GM18907 (cell line): ENCODE measurements at regions not wholly inside any gene's neighbourhood (a gene's known extent, or its start where the extent isn't known, plus 50 kb on each side); places are given as distances from the start of the nearest gene placed in this dataset.
"Not testable (repeated sequence)": the region's sequence is repeated elsewhere in the genome, so short reads cannot be mapped to it uniquely, and the experiment has no call there.

Source experiments
- ATAC-seq: cut with Tn5 transposase; IDR thresholded peaks from one replicate; pipeline ENCODE4 v1.9.1; 2021; ENCODE audit warnings: mild to moderate bottlenecking, moderate library complexity; ENCODE audit not compliant: unreplicated experiment

DNA sequence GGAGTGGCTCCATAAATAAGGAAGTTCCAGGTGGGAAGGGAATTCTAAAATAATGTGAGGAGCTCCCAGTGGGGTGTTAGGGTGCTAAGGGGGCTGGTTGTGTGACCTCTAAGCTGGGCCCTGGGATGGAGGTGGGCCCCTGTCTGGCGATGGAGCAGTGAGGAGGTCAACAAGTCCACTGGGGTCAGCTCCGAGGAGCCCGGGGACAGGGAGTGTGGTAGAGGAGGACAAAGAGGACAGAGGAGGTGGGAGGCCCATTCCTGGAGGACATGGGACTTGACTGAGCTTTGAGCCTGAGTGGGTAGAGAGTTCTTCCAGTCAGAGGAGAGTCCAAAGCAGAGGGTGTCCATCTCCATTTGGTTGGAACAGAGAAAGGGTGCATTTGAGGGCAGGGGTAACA lies 390.2 kb downstream of the TSHZ3 start:
- ATAC-seq: no peak

DNA sequence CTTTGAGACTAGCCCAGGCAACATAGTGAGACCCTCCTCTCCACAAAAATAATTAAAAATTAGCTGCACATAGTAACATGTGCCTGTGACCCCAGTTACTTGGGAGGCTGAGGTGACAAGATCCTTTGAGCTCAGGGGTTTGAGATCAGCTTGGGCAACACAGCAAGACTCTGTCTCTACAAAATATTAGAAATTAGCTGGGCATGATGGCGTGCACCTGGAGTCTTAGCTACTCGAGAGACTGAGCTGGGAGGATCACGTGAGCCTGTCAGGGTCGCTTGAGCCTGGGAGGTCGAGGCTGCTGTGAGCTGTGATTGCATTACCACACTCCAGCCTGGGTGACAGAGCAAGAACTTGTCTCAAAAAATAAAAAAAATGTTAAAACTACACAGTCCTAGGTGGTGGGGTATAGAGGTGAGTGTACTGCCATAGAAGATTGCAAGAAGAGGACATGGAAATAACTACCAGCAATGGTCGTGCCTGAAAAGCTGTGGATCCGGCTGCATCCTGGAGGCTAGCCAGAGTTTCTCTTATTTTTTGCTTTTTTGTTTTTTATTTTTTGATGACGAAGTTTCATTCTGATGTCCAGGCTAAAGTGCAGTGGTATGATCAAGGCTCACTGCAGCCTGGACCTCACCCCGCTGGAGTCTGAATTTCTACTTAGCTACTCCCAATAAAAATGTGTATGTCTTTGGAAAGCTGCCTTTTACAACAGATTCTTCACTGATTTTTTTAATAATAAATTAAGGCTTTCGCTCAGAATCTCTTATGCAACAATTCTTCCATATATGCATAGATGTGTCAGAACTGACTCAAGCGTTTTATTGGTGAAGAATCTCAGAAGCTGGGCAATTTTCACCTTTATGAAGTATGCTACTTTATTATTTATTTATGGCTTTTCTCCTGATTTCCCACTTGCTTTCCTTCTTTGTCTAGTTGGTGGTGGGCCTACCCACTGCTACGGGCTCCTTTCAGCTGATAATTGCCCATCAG lies 393.8 kb downstream of the TSHZ3 start:
- ATAC-seq: no peak

DNA sequence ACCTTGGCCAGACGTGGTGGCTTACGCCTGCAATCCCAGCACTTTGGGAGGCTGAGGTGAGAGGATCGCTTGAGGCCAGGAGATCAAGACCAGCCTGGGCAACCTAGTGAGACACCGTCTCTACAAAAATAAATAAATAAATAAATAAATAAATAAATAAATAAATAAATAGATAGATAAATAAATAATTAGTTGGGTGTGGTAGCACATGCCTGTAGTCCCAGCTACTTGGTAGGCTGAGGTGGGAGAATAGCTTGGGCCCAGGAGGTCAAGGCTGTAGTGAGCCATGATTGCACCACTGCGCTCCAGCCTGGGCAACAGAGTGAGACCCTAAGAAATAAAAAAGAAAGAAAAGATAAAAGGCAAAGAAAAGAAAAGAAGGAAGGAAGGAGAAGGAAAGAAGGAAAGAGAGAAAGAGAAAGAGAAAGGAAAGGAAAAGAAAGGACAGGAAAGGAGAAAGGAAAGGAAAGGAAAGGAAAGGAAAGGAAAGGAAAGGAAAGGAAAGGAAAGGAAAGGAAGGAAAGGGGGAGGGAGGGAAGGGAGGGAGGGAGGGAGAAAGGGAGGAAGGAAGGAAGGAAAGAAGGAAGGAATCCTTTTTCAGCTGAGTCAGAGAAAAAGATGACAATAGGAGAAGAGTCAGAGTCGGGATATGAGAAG lies 404.8 kb downstream of the TSHZ3 start:
- not testable (repeated sequence) for ATAC-seq

DNA sequence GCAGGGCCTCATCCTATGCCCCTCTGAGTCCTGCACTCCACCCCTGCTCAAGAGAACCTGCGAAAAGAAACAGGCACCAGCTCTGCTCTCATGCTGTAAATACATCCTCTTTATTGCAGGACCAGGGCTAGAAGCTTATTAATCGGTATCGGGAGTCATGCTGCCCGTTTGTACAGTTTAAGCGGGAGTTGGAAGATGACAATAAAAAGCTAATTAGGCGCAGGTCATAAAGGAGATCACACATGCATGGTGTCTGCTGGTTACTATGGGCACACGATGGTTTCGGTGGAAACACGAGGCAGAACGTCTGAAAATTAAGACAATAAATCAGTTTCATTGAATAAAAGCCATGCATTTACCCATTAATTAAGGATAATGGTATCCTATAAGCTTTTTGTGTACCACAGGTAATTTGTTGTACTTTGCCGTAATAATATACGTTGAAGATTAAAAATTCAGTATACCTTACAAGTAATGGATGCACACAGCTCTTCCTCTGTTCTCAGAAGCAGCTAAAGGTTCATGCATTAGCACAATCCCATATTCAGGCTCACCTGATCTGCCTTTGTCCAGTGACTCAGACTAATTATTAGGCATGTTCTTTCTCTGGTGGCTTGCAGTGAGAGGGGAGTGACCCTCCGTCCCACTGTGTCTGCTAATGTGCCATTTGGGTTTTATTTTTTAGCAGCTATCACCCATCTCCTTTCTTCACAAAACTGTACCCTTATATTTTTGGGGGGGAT lies 406.0 kb downstream of the TSHZ3 start:
- no peak for ATAC-seq

DNA sequence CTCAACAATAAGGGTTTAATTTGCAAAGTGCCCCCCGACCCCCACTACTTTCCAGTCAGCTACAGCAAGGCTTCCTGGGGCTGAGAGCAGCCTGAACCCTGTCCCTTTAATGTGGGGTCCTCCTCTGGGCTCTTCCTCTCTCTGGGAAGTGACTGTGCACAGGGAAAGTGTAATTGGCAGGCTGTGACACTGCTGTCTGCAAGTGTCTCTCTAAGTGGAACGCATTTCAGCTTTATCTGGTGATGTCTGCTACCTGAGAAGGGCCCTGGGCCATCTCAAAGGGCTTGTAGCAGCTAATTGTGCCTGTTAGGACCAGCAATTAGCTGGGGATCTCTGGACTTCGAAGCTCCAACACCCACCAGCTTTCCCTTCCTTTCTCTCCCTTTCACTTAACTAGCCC lies 406.6 kb downstream of the TSHZ3 start:
- no peak for ATAC-seq

DNA sequence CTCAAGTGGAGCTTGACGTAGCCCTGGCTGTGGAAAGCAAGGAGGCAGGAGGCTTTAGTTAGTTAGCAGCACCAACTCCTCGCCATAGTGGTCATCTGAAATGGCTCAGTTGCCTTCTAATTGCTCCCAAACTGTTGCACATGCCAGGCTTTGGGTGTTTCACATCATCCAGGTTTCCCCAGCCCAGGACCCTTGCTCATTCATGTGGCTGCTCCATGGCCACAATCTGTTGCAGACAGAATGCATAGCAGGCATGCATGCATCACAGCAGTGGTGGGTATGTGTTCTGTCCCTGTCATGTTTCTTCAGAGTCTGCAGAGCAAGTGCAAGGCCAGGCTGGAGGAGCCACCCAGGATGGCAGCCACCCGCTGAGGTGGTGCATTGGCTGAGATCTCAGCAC lies 407.6 kb downstream of the TSHZ3 start:
- no peak for ATAC-seq

DNA sequence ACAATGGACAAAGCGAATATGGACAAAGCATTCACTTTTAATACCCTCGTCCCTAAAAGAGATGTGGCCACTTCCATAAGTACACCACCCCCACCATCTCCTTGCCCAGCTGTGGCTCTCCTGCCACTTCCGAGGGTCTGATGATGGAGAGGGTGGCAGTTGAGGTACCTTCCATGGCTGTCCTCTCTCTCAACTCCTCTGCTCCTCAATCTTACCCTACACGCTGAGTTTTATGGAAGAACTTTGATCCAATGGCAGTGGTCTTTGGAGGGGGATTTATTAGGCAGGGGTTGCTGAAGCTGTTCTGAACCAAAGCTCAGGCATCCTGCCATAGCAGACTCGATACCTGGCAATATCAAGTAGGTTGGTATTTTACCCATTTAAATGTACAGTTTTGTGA lies 413.0 kb downstream of the TSHZ3 start:
- no peak for ATAC-seq

DNA sequence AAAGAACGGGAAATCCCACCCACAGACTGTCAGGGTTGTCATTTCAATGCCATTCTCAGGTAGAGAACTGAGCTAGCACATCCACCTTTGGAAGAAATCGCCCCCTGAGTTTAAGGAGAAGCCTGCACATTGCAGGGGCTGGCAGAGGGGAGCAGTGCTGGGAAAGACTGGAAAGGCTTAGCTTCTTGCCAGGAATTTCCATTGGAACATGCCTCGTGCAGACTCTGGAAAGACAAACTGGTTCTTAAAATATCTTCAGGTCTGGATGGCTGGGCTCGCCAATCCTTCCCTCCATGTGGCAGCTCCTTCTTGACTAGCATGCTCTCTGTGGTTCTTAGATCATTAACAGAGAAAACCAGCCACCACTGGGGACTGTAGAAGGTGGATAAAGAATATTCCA lies 414.1 kb downstream of the TSHZ3 start:
- no peak for ATAC-seq

DNA sequence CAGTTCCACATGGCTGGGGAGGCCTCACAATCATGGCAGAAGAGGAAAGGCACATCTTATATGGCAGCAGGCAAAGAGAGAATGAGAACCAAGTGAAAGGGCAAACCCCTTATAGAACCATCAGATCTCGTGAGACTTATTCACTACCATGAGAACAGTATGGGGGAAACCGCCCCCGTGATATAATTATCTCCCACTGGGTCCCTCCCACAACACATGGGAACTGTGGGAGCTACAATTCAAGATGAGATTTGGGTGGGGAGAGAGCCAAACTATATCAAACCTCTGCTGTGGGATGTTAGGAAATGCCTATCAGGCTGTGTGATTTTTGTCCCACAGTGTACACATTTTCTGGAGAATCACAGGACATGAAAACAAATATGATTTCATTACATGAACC lies 415.8 kb downstream of the TSHZ3 start:
- ATAC-seq: not testable (repeated sequence)

DNA sequence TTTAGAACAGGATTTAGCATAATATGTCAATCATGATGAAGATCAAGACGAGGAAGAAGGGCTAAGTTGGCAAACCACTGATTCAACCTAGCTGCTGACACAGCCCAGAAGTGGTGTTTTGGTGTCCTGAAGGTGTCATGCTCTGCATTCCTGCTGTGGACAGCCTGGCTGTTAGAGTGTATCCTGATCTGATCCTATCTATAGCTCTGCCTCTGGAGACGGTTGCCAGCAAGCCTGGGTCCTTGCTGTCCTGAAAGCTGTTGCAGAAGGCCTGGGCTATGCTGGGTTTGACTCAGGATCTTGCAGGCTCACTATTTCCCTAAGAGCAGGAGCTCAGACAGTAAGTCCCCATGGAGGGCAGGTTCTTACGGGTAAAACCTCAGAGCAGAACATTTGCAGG lies 416.4 kb downstream of the TSHZ3 start:
- ATAC-seq: no peak

DNA sequence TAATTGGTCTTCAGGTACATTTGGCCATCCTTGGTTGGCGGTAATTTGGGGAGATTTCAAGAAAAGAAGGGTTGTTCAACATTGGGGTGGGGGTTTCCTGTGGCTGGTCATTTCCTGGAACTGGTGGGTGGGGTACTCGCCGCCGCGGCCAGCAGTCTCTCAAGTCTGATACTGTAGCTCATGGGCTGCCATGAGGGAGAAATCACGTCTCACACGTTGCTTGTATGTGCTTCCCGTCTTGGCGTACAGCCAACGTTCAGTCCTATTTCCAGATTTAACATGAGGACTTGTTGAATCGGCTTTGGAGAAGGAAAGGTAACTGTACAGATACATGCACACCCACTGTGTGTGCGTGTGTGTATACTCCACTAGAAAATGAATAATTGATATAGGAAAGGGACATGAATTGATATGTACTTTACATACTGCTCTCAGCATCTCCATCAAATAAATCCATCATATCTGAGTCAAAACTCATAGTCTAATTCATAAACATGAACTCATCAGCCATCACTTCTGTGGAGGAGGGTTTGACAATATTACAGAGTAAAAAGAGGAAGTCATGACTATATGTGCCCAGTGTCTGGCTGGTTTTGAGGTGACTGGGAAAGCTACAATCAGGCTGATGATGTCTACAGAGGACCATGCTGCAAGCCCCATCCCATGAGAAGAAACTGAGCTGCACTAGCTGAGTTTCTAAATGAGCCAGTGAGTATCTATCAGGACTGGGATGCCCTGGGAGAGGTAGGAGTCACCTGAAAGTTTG lies 418.1 kb downstream of the TSHZ3 start:
- ATAC-seq: no peak

DNA sequence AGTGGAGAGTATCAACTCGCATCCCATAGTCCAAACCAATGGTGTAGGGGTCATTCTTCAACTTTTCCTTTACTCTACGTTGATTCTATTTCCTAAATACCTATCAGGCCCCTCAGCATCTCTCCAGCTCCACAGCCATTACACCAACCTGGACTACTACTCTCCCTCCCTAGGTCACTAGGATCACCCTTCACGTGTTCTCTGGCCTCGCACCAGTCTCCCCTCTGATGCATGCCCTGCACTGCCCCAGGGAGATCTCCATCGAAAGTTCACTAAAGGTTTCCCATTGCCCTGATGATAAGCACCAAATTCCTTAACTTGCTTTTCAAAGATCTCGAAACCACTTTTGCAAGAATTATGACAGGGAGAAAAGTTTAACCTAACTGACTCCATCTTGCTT lies 421.5 kb downstream of the TSHZ3 start:
- ATAC-seq: no peak

DNA sequence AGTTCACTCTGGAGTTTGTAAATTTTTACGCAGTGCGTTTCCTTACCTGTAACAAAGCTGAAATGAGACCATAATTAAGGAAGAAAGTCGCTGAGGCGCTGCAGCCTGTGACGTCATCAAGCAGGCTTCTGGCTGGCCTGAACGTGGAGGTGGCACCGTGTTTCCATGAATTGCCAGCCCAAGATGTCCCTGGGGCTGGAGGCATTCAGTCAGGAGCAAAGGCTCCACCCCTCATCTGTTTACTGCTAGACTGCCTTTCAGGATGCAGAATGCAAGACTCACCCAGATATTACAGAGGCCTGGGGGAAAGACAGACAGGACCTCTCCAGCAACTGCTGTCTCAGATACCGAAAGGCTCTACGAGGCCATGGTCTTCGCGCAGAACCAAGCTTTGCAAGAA lies 424.6 kb downstream of the TSHZ3 start:
- no peak for ATAC-seq

DNA sequence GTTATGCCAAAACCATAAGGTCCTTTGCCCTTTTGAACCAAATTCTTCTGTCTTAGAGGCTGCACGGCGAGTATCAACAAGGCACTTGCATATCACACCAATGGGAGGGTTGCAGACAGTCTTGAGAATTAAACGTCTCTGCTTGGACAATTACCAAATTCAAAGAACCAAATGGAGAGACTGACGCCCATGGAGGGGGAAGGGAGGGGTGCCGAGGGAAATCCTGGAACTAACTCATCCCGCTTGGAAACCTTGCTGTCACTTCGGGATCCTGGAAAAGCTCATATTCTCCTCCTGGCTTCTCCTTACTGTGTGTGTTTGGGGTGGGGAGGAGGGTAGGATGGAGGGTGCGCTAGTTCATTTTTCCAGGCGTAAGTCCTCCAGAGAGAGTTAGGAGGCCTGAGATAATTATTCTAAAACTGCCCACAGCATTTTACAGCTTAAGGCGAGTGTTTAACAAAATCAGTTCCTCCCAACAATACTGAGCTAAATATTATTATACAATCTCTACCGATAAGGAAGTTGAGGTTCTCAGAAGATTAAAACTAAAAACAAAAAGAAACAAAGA lies 425.1 kb downstream of the TSHZ3 start:
- no peak for ATAC-seq

DNA sequence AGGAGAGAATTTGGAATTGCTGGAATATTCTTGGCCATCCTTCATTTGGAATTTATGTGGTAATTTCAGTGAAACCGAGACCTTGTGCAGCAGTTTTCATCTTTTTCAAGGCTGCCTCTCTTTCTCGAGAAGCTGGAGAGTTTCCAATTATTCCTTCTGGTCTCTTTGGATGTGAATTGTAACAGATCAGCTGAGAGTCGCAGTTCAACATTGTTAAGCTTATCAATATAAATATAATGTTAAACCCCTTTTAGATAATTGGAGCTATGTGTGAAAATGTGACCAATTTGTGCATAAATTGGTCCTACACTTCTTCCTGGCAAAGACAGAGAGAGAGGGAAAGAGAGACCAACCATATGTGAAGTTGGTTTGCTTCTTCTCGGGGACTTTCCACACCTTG lies 425.6 kb downstream of the TSHZ3 start:
- ATAC-seq: no peak

DNA sequence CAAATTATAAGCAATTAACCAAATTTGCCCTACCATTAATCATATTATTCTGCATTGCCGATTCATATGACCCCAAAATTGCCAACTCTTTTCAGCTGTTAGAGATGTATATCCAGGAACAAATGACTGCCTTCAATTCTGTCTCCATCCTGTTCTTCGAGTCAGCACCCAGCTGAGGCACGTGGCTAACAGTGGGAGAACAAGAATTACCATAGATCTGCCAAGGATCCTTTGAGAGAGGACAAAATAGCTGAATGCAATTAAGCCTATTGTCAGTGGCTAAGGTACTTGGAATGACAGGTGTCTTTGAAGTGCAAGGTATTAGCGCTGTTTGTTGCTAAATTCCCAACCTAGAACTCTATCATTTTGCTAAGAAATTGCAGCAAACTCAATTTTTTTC lies 426.1 kb downstream of the TSHZ3 start:
- no peak for ATAC-seq

DNA sequence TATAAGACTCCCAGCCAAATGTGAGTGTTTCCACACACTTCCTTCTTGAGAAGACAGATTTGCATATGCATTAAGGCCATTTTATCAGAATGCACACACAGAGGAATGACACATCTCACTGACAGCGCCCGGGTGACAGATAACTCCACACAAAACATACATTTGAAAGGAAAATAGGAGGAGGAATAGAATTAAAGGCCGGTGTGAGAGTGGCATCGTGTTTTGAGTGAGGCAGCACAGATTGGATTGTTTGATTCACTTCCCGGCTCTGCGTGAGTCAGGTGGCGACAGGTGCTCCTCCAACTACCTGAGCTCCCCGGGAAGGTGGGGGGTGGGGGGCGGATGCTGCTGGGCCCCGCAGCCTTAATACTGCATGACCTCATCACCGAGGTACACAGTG lies 429.0 kb downstream of the TSHZ3 start:
- no peak for ATAC-seq

DNA sequence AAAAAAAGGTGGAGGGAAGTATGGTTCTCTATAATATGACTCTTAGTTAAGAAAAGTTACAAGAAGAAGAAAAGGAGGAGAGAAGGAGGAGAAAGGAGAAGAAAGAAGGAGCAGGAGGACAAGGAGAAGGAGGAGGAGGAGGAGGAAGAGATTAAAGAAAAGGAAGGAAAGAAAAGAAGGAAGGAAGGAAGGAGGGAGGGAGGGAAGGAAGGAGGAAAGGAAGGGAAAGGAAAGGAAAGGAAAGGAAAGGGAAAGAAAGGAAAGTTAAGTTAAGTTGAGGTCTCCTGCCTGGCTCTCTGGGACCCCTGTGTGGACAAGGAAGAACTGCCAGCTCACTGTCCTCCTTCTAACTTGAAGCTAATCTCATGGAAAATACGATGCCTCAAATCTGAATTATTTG lies 429.5 kb downstream of the TSHZ3 start:
- no peak for ATAC-seq

DNA sequence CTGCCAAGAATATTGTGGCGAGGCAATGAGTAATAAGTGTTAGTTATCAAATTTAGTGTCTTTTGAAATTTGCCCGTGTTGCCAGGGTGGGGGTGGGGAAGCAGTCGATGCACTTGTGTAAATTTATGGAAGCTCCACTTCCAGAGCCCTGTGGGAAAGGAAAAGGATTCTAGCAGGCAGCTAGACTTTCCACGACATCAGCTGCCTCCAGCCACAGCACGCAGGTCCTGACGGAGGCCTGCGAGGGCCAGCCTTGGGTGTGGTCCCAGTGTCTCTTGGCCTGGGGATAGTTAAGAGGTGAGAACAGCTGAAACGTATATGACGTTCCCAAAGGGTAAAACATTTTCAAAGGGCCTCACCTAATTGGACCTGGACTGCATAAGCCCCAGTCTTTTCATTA lies 433.0 kb downstream of the TSHZ3 start:
- ATAC-seq: no peak

DNA sequence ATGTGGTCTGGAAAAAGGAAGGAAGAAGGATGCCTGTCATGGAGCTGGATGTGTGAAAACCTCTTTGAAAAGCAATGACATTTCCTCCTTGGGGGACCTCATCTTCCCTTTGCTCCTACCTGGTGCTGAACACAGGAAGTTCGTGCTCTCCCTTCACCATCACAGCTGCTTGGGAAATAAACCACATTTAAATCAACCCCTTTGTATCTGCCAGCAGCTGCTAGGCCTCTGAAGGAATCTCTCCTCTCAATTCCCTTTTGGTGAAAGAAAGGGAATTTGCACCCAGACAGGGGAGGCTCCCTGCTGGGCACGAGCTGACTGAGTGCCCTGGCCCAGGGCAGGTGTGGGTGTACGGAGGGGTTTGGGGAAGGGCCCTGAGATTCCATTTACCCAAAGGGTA lies 437.7 kb downstream of the TSHZ3 start:
- no peak for ATAC-seq
